SU-DHL-6 (cell line): ENCODE measurements at regions not wholly inside any gene's neighbourhood (a gene's known extent, or its start where the extent isn't known, plus 50 kb on each side); places are given as distances from the start of the nearest gene placed in this dataset.

Experiments used
- EZH2phosphoT487 ChIP-seq: fragments of 200-600 bp; sonication (generic), shearing (Covaris generic); conservative IDR thresholded peaks from 2 replicates; pipeline ENCODE4 v1.6.1; 2018; ENCODE audit warnings: mild to moderate bottlenecking, antibody characterized with exemption, low read length, moderate library complexity, mixed read lengths
- TF ChIP-seq, protein P1 (sequence below): fragments of 200-600 bp; sonication (generic); IDR thresholded peaks from one replicate; pipeline ENCODE4 v1.5.1; 2017; ENCODE audit warnings: antibody characterized with exemption, mild to moderate bottlenecking, low read length, moderate library complexity; ENCODE audit not compliant: insufficient read depth, poor library complexity, severe bottlenecking

DNA sequence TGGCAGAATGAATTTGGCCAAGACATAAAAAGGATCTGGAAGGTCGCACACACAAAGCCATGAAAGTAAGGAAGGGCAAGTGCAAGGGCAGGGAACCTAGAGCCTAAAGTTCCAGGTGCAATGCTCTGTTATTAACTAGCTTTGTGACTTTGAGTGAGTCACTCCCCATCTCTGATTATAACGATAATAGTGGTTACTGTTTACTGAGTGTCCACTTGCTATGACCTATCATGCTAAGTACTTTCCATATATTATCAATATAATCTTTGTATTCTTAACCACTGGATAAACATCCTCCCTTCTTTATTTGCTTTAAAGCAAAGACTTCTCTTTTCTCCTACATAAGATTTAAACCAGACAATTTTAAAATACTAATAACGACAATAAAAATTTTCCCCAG lies 504.6 kb upstream of the BRINP1 start:
- TF ChIP-seq, protein P1, sequence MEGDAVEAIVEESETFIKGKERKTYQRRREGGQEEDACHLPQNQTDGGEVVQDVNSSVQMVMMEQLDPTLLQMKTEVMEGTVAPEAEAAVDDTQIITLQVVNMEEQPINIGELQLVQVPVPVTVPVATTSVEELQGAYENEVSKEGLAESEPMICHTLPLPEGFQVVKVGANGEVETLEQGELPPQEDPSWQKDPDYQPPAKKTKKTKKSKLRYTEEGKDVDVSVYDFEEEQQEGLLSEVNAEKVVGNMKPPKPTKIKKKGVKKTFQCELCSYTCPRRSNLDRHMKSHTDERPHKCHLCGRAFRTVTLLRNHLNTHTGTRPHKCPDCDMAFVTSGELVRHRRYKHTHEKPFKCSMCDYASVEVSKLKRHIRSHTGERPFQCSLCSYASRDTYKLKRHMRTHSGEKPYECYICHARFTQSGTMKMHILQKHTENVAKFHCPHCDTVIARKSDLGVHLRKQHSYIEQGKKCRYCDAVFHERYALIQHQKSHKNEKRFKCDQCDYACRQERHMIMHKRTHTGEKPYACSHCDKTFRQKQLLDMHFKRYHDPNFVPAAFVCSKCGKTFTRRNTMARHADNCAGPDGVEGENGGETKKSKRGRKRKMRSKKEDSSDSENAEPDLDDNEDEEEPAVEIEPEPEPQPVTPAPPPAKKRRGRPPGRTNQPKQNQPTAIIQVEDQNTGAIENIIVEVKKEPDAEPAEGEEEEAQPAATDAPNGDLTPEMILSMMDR, result no peak
- TF ChIP-seq EZH2phosphoT487, result no peak
